HG03097 (cell line): ENCODE measurements at regions not wholly inside any gene's neighbourhood (a gene's known extent, or its start where the extent isn't known, plus 50 kb on each side); places are given as distances from the start of the nearest gene placed in this dataset.

ENCODE experiments used
- ATAC-seq: cut with Tn5 transposase; IDR thresholded peaks from one replicate; pipeline ENCODE4 v1.9.1; 2021; ENCODE audit not compliant: unreplicated experiment, low FRiP score

- no peak for ATAC-seq
Measured at GRCh38 chr1:216929870-216930582, 206.8 kb upstream of the ESRRG start.

- ATAC-seq: no peak
Measured at GRCh38 chr1:216927633-216928032, 204.4 kb upstream of the ESRRG start.

GRCh38 chr1:216926720-216927510, 203.7 kb upstream of the ESRRG start:
- ATAC-seq: no peak

GRCh38 chr1:216925962-216926625, 202.9 kb upstream of the ESRRG start:
- no peak for ATAC-seq

GRCh38 chr1:216924732-216925131, 201.5 kb upstream of the ESRRG start:
- no peak for ATAC-seq

- no peak for ATAC-seq
Measured at GRCh38 chr1:216923601-216924000, 200.4 kb upstream of the ESRRG start.

GRCh38 chr1:216922406-216922805, 199.2 kb upstream of the ESRRG start:
- no peak for ATAC-seq

GRCh38 chr1:216921866-216922265, 198.6 kb upstream of the ESRRG start:
- ATAC-seq: no peak

- no peak for ATAC-seq
Measured at GRCh38 chr1:216919060-216919970, 196.1 kb upstream of the ESRRG start.

- no peak for ATAC-seq
Measured at GRCh38 chr1:216916890-216917438, 193.7 kb upstream of the ESRRG start.

GRCh38 chr1:216914974-216915373, 191.7 kb upstream of the ESRRG start:
- ATAC-seq: no peak

- no peak for ATAC-seq
Measured at GRCh38 chr1:216913976-216914375, 190.7 kb upstream of the ESRRG start.

GRCh38 chr1:216910081-216910840, 187.0 kb upstream of the ESRRG start:
- no peak for ATAC-seq

GRCh38 chr1:216908126-216908525, 184.9 kb upstream of the ESRRG start:
- no peak for ATAC-seq

- no peak for ATAC-seq
Measured at GRCh38 chr1:216907100-216907499, 183.9 kb upstream of the ESRRG start.

- ATAC-seq: no peak
Measured at GRCh38 chr1:216905781-216906180, 182.6 kb upstream of the ESRRG start.

- ATAC-seq: no peak
Measured at GRCh38 chr1:216905137-216905536, 181.9 kb upstream of the ESRRG start.

- ATAC-seq: no peak
Measured at GRCh38 chr1:216904471-216904870, 181.2 kb upstream of the ESRRG start.

- no peak for ATAC-seq
Measured at GRCh38 chr1:216903382-216903740, 180.1 kb upstream of the ESRRG start.
